Adrenal gland (tissue), 9 donors: ENCODE measurements at regions not wholly inside any gene's neighbourhood (a gene's known extent, or its start where the extent isn't known, plus 50 kb on each side); places are given as distances from the start of the nearest gene placed in this dataset.
A peak's percentile ranks its signal among the peaks of the same experiment; 100 is the strongest.

Experiments used
- DNase-seq, 7 donors: peaks; one replicate each; pipeline ENCODE4 v3.0.0-alpha.2; 2019 to 2020
- H3K27ac ChIP-seq, 5 donors: fragments of 200-600 bp; sonication (generic) in 4 of 5; 1 replicate in 3 of 5; 2 replicates in 2 of 5; pipeline versions ENCODE4 v1.5.1 to v1.8.0; 2016 to 2020; ENCODE audit warnings: mild to moderate bottlenecking in 1 of 5
- H3K27me3 ChIP-seq: fragments of 200-600 bp; 2 replicates; pipeline ENCODE4 v1.8.0; 2021
- H3K36me3 ChIP-seq, 2 donors: fragments of 200-600 bp; replicated peaks in 1 of 2; 1 replicate in 1 of 2; 2 replicates in 1 of 2; pipeline versions ENCODE4 v1.5.1 to v1.8.0; 2018 to 2022
- H3K4me1 ChIP-seq, 2 donors: fragments of 200-600 bp; replicated peaks in 1 of 2; 1 replicate in 1 of 2; 2 replicates in 1 of 2; pipeline versions ENCODE4 v1.5.1 to v1.8.0; 2018 to 2021
- H3K4me3 ChIP-seq, 4 donors: fragments of 200-600 bp; sonication (generic) in 3 of 4; one replicate each; pipeline ENCODE4 v1.5.1; 2016 to 2018
- H3K9me3 ChIP-seq, 3 donors: fragments of 200-600 bp; sonication (generic) in 1 of 3; replicated peaks in 1 of 3; 1 replicate in 2 of 3; 2 replicates in 1 of 3; pipeline versions ENCODE4 v1.5.1 to v1.8.0; 2016 to 2021
- POLR2A ChIP-seq, 2 donors: fragments of 450-650 bp; IDR thresholded peaks; one replicate each; pipeline ENCODE4 v1.6.1; 2017; ENCODE audit warnings: antibody characterized with exemption in 2 of 2, mild to moderate bottlenecking in 2 of 2, moderate library complexity in 1 of 2
- WGBS, 4 donors: extraction: QIAGEN DNeasy Blood & Tissue Kit in 2 of 4; methylation state at CpG; one replicate each; pipeline versions ENCODE4 v1.1.5 to v1.1.7; 2013 to 2017; 5-methylcytosine and 5-hydroxymethylcytosine counted together
- intact Hi-C, 2 donors: fragments of 100-400 bp; cut with DNase I; formaldehyde crosslinking; loops; one replicate each; pipeline versions ENCODE4 v1.14.1 to v1.15.0; 2022 to 2023
- TF ChIP-seq, protein P1 (sequence below), 6 experiments: fragments of 450-650 bp in 4 of 6; fragments of 200-600 bp in 2 of 6; sonication (generic) in 1 of 6; IDR thresholded peaks; 1 replicate in 5 of 6; 2 replicates in 1 of 6; pipeline versions ENCODE4 v1.5.1 to v1.8.0; 2016 to 2021; ENCODE audit warnings: antibody characterized with exemption in 6 of 6, mild to moderate bottlenecking in 2 of 6, moderate library complexity in 1 of 6
- donor health status: healthy with polysubstance abuse.
- donor health status: Bipolar disorder and iron deficiency.
- donor health status: DM: yes; HTN: yes; CAD: no.
- donor health status: DM: no; HTN: no; CAD: no.
- donor health status: DM: no; HTN: no; CAD: no.

DNA sequence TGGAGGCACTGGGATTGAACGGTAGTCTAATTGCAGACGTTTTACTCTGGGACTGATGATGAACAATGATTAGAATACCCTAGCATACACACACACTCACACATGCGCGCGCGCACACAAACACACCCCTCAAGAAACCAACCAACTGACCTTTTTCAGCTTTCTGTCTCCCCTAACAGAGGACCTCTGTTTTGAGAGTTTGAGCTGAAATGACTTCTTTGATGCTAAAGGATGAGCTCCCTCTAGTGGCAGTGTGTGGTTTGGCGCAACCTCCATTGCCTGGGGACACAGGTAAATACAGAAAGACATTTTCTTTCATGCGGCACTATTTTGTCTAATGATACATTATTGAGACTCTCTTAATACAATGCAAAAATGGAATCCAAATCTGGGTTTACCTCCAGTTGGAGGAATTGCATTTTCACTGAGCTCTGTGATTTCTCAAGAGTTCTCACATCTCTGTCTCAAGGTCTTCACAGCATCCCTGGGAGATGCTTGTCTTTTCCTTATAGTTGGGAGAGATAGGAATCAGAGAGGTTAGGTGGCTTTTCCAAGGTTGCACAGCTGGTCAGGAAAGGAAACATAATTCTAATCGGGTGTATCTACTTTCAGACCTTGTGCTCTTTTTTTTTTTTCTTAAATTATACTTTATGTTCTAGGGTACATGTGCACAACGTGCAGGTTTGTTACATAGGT, 187.5 kb downstream of the TMEM38B start:
- no peaks in the 10 kb centered on the region for H3K27me3 ChIP-seq
- 28 to 34% (median 29%) methylated on average over 10 of the region's 10 CpGs for WGBS, 4 donors
- no peaks in the 10 kb centered on the region for H3K4me1 ChIP-seq
- H3K4me3 ChIP-seq, result no peak overlapping the region
- intact Hi-C loops, result no loop called here
- no peak overlapping the region for H3K27ac ChIP-seq
- no peaks in the 10 kb centered on the region for H3K9me3 ChIP-seq
- peak; percentile 39 to 85 (median 70) for DNase-seq
- H3K36me3 ChIP-seq, result no peaks in the 10 kb centered on the region
- TF ChIP-seq, protein P1, sequence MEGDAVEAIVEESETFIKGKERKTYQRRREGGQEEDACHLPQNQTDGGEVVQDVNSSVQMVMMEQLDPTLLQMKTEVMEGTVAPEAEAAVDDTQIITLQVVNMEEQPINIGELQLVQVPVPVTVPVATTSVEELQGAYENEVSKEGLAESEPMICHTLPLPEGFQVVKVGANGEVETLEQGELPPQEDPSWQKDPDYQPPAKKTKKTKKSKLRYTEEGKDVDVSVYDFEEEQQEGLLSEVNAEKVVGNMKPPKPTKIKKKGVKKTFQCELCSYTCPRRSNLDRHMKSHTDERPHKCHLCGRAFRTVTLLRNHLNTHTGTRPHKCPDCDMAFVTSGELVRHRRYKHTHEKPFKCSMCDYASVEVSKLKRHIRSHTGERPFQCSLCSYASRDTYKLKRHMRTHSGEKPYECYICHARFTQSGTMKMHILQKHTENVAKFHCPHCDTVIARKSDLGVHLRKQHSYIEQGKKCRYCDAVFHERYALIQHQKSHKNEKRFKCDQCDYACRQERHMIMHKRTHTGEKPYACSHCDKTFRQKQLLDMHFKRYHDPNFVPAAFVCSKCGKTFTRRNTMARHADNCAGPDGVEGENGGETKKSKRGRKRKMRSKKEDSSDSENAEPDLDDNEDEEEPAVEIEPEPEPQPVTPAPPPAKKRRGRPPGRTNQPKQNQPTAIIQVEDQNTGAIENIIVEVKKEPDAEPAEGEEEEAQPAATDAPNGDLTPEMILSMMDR (IDR thresholded peaks at IDR 0.05), result peak; percentile 56 to 88 (median 68)
- no peak for TF ChIP-seq POLR2A (IDR thresholded peaks at IDR 0.05)

DNA sequence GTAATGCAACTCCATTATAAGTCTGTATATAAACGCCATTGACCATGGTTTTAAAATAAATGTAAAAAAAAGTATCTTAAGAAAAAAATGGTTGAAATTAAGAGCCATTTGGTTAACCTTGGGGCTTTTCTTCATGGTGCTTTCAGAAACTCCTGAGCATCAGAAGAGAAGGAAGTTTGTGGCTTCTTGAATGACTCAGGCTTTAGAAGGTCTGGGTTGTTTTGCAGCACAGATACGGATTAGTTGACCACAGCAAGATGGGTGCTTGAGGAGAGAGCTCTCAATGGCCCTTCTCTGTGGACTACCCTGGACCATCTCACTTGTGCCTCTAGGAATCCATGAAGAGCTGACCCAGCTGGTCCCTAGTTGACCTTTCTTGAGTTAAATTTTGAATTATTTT, 189.5 kb downstream of the TMEM38B start:
- no peaks in the 10 kb centered on the region for H3K27me3 ChIP-seq
- intact Hi-C loops, result no loop called here
- no peaks in the 10 kb centered on the region for H3K36me3 ChIP-seq
- H3K9me3 ChIP-seq, result no peaks in the 10 kb centered on the region
- WGBS, 4 donors, result 50 to 62% (median 55%) methylated on average over 2 of the region's 2 CpGs
- H3K4me1 ChIP-seq, result no peaks in the 10 kb centered on the region
- DNase-seq, result no peak
- TF ChIP-seq POLR2A (IDR thresholded peaks at IDR 0.05), result no peak
- TF ChIP-seq, protein P1 (IDR thresholded peaks at IDR 0.05), result no peak
- H3K4me3 ChIP-seq, result no peak overlapping the region
- H3K27ac ChIP-seq, result no peak overlapping the region

DNA sequence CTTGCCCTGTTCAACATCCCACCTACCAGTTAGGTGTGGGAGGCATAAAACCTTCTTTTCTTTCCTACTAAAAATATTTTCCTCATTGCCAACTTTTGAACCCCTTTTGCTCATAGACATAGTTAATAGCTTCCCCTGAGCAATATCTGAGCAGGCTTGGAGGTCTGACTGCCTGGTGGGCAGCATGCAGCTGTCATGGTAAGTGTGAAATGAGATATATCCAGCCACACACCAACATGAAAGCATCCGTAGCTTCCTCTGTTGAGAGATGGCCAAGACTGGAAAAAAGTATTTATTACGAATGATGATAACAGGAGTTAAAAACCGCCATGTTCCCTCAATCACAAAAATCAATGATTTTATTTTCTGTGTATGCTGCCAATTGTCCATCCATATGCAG, 190.1 kb downstream of the TMEM38B start:
- WGBS, 4 donors, result 70 to 81% (median 76%) methylated on average over 3 of the region's 3 CpGs
- no peak overlapping the region for H3K4me3 ChIP-seq
- no peak overlapping the region for H3K27ac ChIP-seq
- intact Hi-C loops, result no loop called here
- no peaks in the 10 kb centered on the region for H3K27me3 ChIP-seq
- no peak for DNase-seq
- no peaks in the 10 kb centered on the region for H3K4me1 ChIP-seq
- H3K36me3 ChIP-seq, result no peaks in the 10 kb centered on the region
- no peaks in the 10 kb centered on the region for H3K9me3 ChIP-seq
- TF ChIP-seq POLR2A (IDR thresholded peaks at IDR 0.05), result no peak
- TF ChIP-seq, protein P1 (IDR thresholded peaks at IDR 0.05), result no peak

DNA sequence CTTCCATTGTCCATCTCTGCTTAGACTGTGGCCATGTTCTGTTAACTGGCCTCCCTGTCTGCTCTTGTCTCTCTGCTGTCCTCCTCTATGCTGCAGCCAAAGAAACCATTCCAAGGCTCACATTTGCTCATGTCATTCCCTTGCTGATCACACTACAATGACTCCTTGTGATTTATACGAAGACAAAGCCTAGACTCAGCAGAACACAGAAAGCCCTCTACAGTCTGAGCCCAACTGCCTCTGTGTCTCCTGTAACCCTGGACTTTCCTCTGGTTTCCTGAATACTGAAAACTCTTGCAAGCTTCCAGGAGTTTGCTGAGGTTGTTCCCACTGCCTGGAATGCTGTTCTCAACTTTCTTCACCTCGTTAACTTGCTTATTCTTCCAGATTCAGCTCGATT, 191.8 kb downstream of the TMEM38B start:
- Histone ChIP-seq H3K36me3 (no peaks in the 10 kb centered on the region), H3K9me3 (no peaks in the 10 kb centered on the region), H3K27ac (no peak overlapping the region), H3K4me3 (no peak overlapping the region), H3K27me3 (no peaks in the 10 kb centered on the region), H3K4me1 (no peaks in the 10 kb centered on the region)
- 69 to 83% (median 77%) methylated on average over 3 of the region's 3 CpGs for WGBS, 4 donors
- DNase-seq, result no peak
- TF ChIP-seq, protein P1 (IDR thresholded peaks at IDR 0.05), result no peak
- no peak for TF ChIP-seq POLR2A (IDR thresholded peaks at IDR 0.05)
- intact Hi-C loops, result no loop called here
